Cerebellar cortex (tissue), 1 donor: ENCODE measurements at regions not wholly inside any gene's neighbourhood (a gene's known extent, or its start where the extent isn't known, plus 50 kb on each side); places are given as distances from the start of the nearest gene placed in this dataset.

Source experiments
- DNase-seq: peaks from one replicate; pipeline ENCODE4 v3.0.0-alpha.2; 2015; ENCODE audit warnings: low spot score

GRCh38 chr12:89992668-89993451 lies 284.2 kb upstream of the ATP2B1 start:
- no peak for DNase-seq

- no peak for DNase-seq
Observed at GRCh38 chr12:89991807-89992590, 283.4 kb upstream of the ATP2B1 start.

- DNase-seq: peak; percentile 59
Observed at GRCh38 chr12:89988188-89988915, 279.7 kb upstream of the ATP2B1 start.

GRCh38 chr12:89985935-89986334 lies 277.3 kb upstream of the ATP2B1 start:
- DNase-seq: no peak

- DNase-seq: peak; percentile 94
Observed at GRCh38 chr12:89984846-89985245, 276.2 kb upstream of the ATP2B1 start.

GRCh38 chr12:89983622-89984021 lies 275.0 kb upstream of the ATP2B1 start:
- DNase-seq: no peak

GRCh38 chr12:89980236-89980635 lies 271.6 kb upstream of the ATP2B1 start:
- DNase-seq: no peak

- DNase-seq: no peak
Observed at GRCh38 chr12:89977405-89978085, 268.9 kb upstream of the ATP2B1 start.

- DNase-seq: no peak
Observed at GRCh38 chr12:89976866-89977265, 268.2 kb upstream of the ATP2B1 start.

GRCh38 chr12:89975574-89975973 lies 266.9 kb upstream of the ATP2B1 start:
- DNase-seq: no peak

GRCh38 chr12:89971880-89972279 lies 263.2 kb upstream of the ATP2B1 start:
- no peak for DNase-seq

GRCh38 chr12:89970722-89971121 lies 262.1 kb upstream of the ATP2B1 start:
- no peak for DNase-seq

GRCh38 chr12:89969093-89969492 lies 260.5 kb upstream of the ATP2B1 start:
- DNase-seq: no peak

GRCh38 chr12:89968151-89968700 lies 259.6 kb upstream of the ATP2B1 start:
- no peak for DNase-seq

GRCh38 chr12:89966495-89967240 lies 258.0 kb upstream of the ATP2B1 start:
- no peak for DNase-seq

- DNase-seq: no peak
Observed at GRCh38 chr12:89965993-89966392, 257.4 kb upstream of the ATP2B1 start.

- no peak for DNase-seq
Observed at GRCh38 chr12:89962648-89963047, 254.0 kb upstream of the ATP2B1 start.

GRCh38 chr12:89960607-89961394 lies 252.2 kb upstream of the ATP2B1 start:
- no peak for DNase-seq

- DNase-seq: no peak
Observed at GRCh38 chr12:89960011-89960507, 251.4 kb upstream of the ATP2B1 start.

- DNase-seq: no peak
Observed at GRCh38 chr12:89959179-89959578, 250.5 kb upstream of the ATP2B1 start.
